Femur (tissue), 1 donor: ENCODE measurements at regions not wholly inside any gene's neighbourhood (a gene's known extent, or its start where the extent isn't known, plus 50 kb on each side); places are given as distances from the start of the nearest gene placed in this dataset.
"Not testable (repeated sequence)": the region's sequence is repeated elsewhere in the genome, so short reads cannot be mapped to it uniquely, and the experiment has no call there.

ENCODE experiments used
- DNase-seq: peaks from one replicate; pipeline ENCODE4 v3.0.0-alpha.2; 2017

DNA sequence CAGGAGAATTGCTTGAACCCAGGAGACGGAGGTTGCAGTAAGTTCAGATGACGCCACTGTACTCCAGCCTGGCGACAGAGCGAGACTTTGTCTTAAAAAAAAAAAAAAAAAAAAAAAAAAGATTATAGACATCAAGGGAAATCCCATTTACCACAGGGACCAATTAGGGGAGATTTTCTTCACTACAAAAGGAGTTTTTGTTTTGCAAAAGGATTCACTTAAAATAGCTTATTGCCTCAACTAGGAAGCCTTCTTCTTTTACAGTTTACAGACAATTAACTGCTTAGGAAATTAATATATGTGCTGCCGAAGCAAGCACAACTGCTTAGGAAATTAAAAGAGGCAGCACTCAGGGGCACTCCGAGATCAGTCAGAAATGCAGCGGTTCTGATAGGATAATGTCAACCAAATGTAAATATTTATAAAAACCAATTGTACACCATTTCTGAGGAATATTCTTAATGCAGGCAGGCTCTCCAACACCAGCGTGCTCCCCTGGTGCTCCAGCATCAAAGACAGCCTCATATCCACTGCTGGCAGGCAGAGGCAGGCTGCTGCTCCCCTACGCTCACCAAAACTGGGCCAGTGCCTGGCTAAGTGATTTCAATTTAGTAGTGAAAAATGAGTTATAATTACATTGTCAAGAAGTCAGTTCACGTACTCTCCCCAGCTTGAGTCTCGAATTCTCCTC is 107.9 kb upstream of the RAB4A start:
- DNase-seq = no peak

DNA sequence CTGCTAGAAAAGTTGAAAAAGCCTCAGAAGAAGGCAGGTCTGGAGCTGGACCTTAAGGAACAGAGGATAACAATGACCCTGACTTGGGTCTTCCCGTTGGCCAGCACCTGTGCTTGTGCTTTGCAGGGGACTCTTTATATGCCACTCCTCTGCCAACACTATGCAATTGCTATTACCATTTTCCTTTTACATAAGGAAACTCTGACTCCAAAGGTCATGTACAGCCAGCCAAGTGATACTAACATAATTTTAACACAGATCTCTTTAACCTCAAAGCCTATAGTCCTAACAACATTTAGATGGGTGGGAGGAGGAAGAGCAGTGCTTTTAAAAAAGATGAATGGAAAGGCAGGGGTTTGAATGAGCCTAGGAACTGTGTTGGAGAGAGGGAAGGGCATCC is 106.6 kb upstream of the RAB4A start:
- DNase-seq = no peak

DNA sequence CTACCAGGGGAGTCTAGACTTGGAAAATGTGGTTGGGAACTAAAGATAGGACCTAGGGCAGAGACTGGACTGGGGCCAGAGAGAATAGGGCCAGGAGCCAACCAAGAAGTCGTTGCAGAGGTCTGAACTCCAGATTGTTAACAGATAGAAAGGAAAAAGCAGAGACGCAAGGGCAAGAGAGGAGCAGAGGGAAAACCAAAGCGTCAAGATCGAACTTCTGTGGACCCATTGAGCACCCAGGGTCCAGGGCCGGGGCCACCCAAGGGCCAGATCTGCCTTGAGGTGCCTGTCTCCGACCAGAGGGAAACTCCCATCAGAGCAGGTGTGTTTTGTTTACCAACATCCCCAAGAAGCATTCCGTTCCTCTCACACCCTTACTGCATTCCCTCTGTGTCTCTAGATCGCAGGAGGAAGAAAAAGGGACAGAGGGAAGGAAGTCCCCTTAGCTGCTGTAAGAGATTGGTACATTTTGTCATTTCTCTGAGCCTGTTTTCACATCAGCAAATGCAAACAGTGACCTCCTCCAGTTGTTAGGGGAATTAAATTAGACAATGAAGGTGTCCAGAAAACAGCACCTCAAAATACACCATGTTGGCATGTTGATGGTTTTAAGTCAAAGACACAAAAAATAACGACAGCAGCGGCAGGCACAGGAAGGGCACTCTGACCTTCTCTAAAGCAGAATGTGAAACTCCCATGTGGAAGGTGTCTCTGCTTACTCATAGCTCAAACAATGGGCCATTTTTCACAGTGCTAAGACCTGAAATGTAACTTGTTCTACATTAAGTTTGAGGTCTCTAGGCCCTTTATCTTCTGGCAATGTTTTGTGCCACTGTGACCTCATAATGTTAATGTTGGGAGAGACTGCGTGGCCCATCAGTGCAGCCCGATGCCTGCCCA is 105.8 kb upstream of the RAB4A start:
- DNase-seq = no peak

- no peak for DNase-seq
Observed at GRCh38 chr1:229167318-229167717, 103.6 kb upstream of the RAB4A start.

GRCh38 chr1:229169399-229169798 is 101.5 kb upstream of the RAB4A start:
- no peak for DNase-seq

- DNase-seq = no peak
Observed at GRCh38 chr1:229170274-229170673, 100.6 kb upstream of the RAB4A start.

DNA sequence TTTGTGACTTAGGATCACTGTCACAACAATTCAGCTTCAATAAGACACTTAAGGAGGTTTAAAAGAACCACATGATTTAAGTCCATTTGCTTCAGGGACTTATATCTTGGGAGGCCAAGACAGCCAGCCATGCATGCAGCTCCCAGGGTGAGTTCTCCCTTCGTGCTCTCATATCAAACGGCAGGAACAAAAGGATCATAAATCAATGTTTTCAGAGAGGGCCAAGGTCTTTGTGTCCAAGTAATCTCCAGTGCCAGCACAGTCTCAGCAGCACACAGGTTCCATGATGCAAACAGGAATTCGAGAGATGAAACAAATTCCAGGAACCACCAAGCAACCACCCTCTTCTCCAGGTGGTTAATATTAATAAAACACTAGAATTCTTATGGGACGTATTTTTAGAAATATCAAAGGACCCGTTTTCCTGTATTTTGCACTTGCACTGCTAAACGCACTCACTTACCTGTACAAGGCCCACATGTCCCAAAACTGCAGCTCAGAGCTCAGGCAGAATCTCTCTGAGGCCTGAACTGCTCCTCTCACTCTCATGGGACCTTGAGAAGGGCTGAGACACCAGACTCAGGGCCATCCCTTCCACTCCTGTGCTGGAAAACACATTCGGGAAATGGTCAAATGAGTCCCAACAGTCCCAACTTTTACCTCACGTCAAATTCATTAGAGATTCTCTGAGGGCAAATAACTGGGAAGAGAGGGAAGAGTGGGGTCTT is 100.0 kb upstream of the RAB4A start:
- DNase-seq = no peak

DNA sequence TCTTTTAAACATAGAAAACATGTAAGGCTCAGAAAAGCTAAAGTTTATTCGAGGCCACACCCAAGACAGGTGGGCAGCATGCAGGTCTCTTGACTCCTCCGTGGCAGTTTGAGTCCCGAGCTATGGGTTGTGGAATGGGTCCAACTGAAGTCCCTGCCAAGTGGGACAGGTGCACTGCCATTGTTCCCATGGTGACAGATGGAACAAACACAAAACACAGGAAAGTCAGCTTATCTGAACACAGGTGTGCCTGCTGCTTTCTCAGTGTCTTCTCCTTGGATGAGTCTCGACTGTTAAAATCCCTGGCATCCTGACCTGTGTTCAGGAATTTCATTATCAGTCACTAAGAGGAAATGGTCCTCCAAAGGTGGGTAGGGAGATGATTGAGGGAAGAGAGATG is 99.0 kb upstream of the RAB4A start:
- DNase-seq = no peak

DNA sequence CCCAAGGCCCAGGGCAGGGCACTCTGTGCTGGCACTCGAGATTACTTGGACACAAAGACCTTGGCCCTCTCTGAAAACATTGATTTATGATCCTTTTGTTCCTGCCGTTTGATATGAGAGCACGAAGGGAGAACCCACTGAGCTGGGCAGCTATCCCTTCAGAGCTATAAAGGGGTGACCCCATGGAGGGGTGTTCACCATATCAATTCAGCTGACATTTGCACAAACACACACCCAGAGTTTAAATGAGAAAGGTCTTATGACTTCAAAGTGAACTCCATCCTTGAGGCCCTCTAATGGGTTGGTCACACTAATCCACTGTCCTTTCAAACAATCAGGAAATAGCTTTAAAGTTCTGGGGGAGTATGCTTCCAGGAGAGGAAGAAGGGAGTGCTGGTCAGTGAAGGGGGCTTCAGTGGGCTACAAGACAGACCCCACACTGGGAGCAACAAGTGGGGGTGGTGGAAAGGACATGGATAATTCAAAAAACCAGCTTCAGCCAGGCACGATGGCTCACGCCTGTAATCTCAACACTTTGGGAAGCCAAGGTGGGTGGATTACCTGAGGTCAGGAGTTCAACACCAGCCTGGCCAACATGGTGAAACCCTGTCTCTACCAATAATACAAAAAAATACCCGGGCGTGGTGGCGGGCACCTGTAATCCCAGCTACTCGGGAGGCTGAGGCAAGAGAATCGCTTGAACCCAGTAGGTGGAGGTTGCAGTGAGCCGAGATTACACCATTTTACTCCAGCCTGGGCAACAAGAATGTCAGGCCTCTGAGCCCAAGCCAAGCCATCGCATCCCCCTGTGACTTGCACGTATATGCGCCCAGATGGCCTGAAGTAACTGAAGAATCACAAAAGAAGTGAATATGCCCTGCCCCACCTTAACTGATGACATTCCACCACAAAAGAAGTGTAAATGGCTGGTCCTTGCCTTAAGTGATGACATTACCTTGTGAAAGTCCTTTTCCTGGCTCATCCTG is 97.1 kb upstream of the RAB4A start:
- not testable (repeated sequence) for DNase-seq

GRCh38 chr1:229175297-229175696 is 95.6 kb upstream of the RAB4A start:
- not testable (repeated sequence) for DNase-seq

DNA sequence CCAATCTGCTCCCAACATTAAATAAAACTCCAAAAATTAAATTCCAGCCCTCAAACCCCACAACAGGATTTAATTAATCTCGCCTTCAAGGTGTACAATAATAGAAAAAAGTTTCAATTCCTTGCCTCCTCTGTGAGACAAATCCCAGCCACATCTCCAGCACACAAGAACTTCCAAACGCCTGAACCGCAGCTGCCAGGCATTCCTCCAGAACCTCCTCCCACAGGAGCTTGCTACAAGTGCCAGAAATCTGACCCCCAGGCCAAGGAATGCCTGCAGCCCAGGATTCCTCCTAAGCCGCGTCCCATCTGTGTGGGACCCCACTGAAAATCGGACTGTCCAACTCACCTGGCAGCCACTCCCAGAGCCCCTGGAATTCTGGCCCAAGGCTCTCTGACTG is 94.5 kb upstream of the RAB4A start:
- DNase-seq = not testable (repeated sequence)

DNA sequence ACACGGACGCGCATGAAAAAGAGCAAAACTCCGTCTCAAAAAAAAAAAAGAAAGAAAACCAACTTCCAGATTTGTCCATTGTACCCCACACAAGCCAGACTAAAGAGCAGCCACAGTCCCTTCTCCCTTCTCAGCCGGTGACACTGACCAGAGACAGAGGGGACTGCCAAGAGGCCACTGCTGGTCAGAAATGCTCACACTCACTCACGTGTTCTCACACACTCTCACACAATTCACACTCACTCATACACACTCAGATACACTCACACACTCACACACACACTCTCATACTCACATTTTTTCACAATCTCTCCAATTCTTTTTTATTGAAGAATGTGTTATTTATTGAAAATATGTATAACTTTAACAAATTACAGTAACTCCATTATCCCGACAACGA is 90.8 kb upstream of the RAB4A start:
- DNase-seq = no peak

DNA sequence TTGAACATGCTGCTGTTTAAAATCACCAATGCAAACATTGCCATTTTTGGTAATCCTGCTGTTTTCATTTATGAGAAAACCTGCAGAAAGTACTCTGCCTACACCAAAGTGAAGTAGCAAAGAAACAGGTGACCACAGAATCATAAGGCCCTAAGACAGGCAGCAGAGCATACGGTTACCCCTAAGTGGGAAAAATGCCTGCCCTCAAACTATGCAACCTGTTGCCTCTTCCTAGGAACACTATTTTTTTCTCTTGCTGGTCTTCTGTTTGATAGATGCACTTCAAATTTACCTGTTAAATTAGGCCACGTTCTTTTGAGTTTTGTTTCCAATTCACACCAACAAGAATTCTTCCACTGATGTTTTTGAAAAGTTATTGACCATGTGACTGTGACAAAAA is 89.5 kb upstream of the RAB4A start:
- no peak for DNase-seq

DNA sequence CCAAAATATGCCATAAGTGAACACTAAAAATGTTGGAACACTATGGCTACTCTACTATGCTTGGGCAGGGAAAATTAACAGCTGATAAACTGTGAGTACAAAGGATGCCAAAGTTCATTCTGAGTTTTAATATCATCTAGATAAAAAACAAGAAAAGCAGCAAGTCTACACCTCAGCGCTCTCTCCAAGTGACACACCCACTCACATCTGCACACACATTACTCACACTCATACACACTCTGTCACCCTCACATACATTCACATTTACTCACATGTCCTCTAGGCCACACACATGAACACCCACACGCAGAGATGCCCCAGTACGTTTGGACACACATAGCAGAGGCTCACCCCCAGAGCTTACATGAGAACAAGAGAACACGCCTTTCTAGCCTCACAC is 87.3 kb upstream of the RAB4A start:
- no peak for DNase-seq

DNA sequence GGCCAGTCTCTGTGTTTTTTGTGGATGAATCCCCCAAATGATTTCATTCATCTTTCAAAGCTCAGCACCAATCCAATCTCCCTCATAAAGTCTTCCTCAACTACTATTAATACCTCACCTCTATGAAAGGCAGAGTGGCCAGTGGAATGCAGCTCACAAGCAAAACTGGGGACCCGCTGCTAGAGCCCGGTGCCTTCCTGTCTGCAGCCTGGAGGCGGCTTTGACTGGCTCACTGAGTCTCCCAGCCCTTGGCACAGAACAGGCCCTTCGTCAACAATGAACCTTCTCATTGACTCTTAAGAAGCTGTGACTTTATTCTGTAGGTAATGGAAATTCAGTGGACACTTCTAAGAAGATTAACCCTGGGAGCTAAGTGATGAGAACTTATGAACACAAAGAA is 86.8 kb upstream of the RAB4A start:
- DNase-seq = no peak

DNA sequence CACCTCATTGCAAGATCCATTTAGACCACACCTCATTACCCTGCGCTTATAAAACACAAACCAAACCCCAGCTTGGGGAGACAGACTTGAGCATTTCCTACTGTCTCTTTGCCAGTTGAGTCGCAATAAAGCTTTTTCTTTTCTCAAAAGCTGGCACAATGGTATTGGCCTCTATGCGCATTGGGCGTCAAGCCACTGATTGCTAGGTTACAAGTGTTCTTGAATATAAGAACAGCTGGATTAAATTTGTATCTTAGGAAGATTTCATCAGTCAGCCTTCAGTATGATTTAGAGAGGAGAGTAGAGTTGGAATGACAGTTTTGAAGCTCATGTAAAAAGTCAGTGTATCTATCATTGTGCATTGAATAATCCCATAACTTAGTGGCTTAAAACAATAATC is 84.9 kb upstream of the RAB4A start:
- DNase-seq = peak; percentile 44

GRCh38 chr1:229186373-229187056 is 84.4 kb upstream of the RAB4A start:
- no peak for DNase-seq

GRCh38 chr1:229190057-229190575 is 80.8 kb upstream of the RAB4A start:
- no peak for DNase-seq

- DNase-seq = no peak
Observed at GRCh38 chr1:229191066-229191674, 79.7 kb upstream of the RAB4A start.

GRCh38 chr1:229192031-229192430 is 78.9 kb upstream of the RAB4A start:
- no peak for DNase-seq

GRCh38 chr1:229192853-229193252 is 78.1 kb upstream of the RAB4A start:
- no peak for DNase-seq
